SK-N-SH (cell line): ENCODE measurements at regions not wholly inside any gene's neighbourhood (a gene's known extent, or its start where the extent isn't known, plus 50 kb on each side); places are given as distances from the start of the nearest gene placed in this dataset.

Source experiments
- CTCF ChIA-PET: fragments of 300-600, 350-600 bp; formaldehyde crosslinking; extraction: SDS; loops from one replicate; lab custom pipeline; 2021; lab: Yijun Ruan, JAX
- POLR2A ChIA-PET: fragments of 350-600 bp; sonication (Branson Sonifier 250); formaldehyde crosslinking; extraction: SDS; loops from one replicate; lab custom pipeline; 2020; ENCODE audit warnings: antibody characterized with exemption, inconsistent platforms; lab: Yijun Ruan, JAX
- DNase-seq: peaks from one replicate; pipeline ENCODE4 v3.0.0; 2012
- H2AFZ ChIP-seq: fragments of 200-600 bp; sonication (generic); 2 replicates; pipeline ENCODE4 v1.8.1; 2016; ENCODE audit warnings: antibody characterized with exemption, mild to moderate bottlenecking, low read depth
- H3F3A ChIP-seq: fragments of 200-600 bp; sonication (generic); replicated peaks from 2 replicates; pipeline ENCODE3; 2016; ENCODE audit warnings: antibody characterized with exemption, mild to moderate bottlenecking; ENCODE audit not compliant: insufficient read depth
- H3K27ac ChIP-seq, 2 experiments: fragments of 200-500 bp in 1 of 2; fragments of 200-600 bp in 1 of 2; sonication (Bioruptor generic) in 1 of 2; sonication (generic), shearing (Covaris generic) in 1 of 2; 2 replicates each; pipeline versions ENCODE4 v1.5.1 to v1.6.1; 2014 to 2016; ENCODE audit warnings: low read depth in 2 of 2, inconsistent platforms in 1 of 2, low read length in 1 of 2, mild to moderate bottlenecking in 1 of 2, mixed read lengths in 1 of 2
- H3K27me3 ChIP-seq: fragments of 200-600 bp; sonication (generic), shearing (Covaris generic); 2 replicates; pipeline ENCODE4 v1.6.1; 2016; ENCODE audit warnings: mixed run types; ENCODE audit not compliant: insufficient read depth
- H3K36me3 ChIP-seq, 2 experiments: fragments of 200-500 bp in 1 of 2; fragments of 200-600 bp in 1 of 2; sonication (Bioruptor generic) in 1 of 2; sonication (generic) in 1 of 2; replicated peaks in 1 of 2; 2 replicates each; pipeline versions ENCODE3 to v1.5.1; 2014 to 2016; ENCODE audit warnings: low read length in 1 of 2, mild to moderate bottlenecking in 1 of 2; ENCODE audit not compliant: insufficient read depth in 2 of 2, control insufficient read depth in 1 of 2
- H3K4me1 ChIP-seq, 2 experiments: fragments of 200-500 bp in 1 of 2; fragments of 200-600 bp in 1 of 2; sonication (Bioruptor generic) in 1 of 2; sonication (generic), shearing (Covaris generic) in 1 of 2; 2 replicates each; pipeline versions ENCODE4 v1.5.1 to v1.6.1; 2014 to 2016; ENCODE audit warnings: low read depth in 1 of 2, low read length in 1 of 2, mixed run types in 1 of 2; ENCODE audit not compliant: insufficient read depth in 2 of 2, control insufficient read depth in 1 of 2
- H3K4me2 ChIP-seq: fragments of 200-600 bp; sonication (generic), shearing (Covaris generic); 2 replicates; pipeline ENCODE4 v1.6.1; 2017; ENCODE audit warnings: mixed run types
- H3K4me3 ChIP-seq, 2 experiments: fragments of 200-500 bp in 1 of 2; fragments of 200-600 bp in 1 of 2; sonication (Bioruptor generic) in 1 of 2; sonication (generic), shearing (Covaris generic) in 1 of 2; 2 replicates each; pipeline versions ENCODE4 v1.5.1 to v1.8.1; 2014 to 2016; ENCODE audit warnings: low read depth in 2 of 2, inconsistent platforms in 1 of 2, low read length in 1 of 2, mild to moderate bottlenecking in 1 of 2, mixed read lengths in 1 of 2, moderate library complexity in 1 of 2
- H3K79me2 ChIP-seq: fragments of 200-600 bp; sonication (generic); 2 replicates; pipeline ENCODE4 v1.8.1; 2017; ENCODE audit warnings: mild to moderate bottlenecking; ENCODE audit not compliant: insufficient read depth
- H3K9ac ChIP-seq: fragments of 200-600 bp; sonication (generic); 2 replicates; pipeline ENCODE4 v1.6.1; 2017; ENCODE audit warnings: mixed run types
- H3K9me2 ChIP-seq: fragments of 200-600 bp; sonication (generic); 2 replicates; pipeline ENCODE4 v1.6.1; 2017; ENCODE audit warnings: mixed run types
- H3K9me3 ChIP-seq: fragments of 200-600 bp; sonication (generic); 2 replicates; pipeline ENCODE4 v1.6.1; 2017; ENCODE audit warnings: mixed run types, mild to moderate bottlenecking, moderate library complexity
- H4K20me1 ChIP-seq: fragments of 200-600 bp; sonication (generic); 2 replicates; pipeline ENCODE4 v1.6.1; 2017; ENCODE audit warnings: mild to moderate bottlenecking, mixed run types; ENCODE audit not compliant: insufficient read depth
- EP300 ChIP-seq, 2 experiments: IDR thresholded peaks; 2 replicates each; pipeline versions ENCODE4 v1.4.0 to v1.6.1; 2012; ENCODE audit warnings: borderline replicate concordance in 1 of 2, low read depth in 1 of 2, low read length in 1 of 2
- EZH2phosphoT487 ChIP-seq: fragments of 200-600 bp; sonication (generic); IDR thresholded peaks from 2 replicates; pipeline ENCODE4 v1.6.1; 2017; ENCODE audit warnings: low read depth, mixed run types, mild to moderate bottlenecking, antibody characterized with exemption, moderate library complexity, borderline replicate concordance
- FOSL2 ChIP-seq: IDR thresholded peaks from 2 replicates; pipeline ENCODE4 v1.4.0; 2012; ENCODE audit warnings: low read depth, mild to moderate bottlenecking, moderate library complexity, borderline replicate concordance
- FOXJ3 ChIP-seq: sonication (generic); formaldehyde crosslinking; IDR thresholded peaks from 2 replicates; pipeline ENCODE4 v1.5.1; 2020; ENCODE audit warnings: mild to moderate bottlenecking, missing genetic modification reagents
- GABPA ChIP-seq: IDR thresholded peaks from 2 replicates; pipeline ENCODE4 v1.4.0; 2012; ENCODE audit warnings: low read depth, mild to moderate bottlenecking
- GATA2 ChIP-seq: sonication (generic); formaldehyde crosslinking; IDR thresholded peaks from 2 replicates; pipeline ENCODE4 v1.5.0; 2020; ENCODE audit warnings: mild to moderate bottlenecking, missing genetic modification reagents
- JUND ChIP-seq: IDR thresholded peaks from 2 replicates; pipeline ENCODE4 v1.4.0; 2012
- MAX ChIP-seq: IDR thresholded peaks from 2 replicates; pipeline ENCODE4 v1.4.0; 2012; ENCODE audit warnings: low read depth
- PBX3 ChIP-seq: IDR thresholded peaks from 2 replicates; pipeline ENCODE4; 2012
- POLR2AphosphoS5 ChIP-seq: IDR thresholded peaks from 2 replicates; pipeline ENCODE4 v1.6.1; 2012; ENCODE audit warnings: low read depth, low read length
- RAD21 ChIP-seq: IDR thresholded peaks from 2 replicates; pipeline ENCODE4 v1.6.1; 2012; ENCODE audit warnings: mild to moderate bottlenecking, low read length
- REST ChIP-seq: IDR thresholded peaks from 2 replicates; pipeline ENCODE4 v1.6.1; 2012; ENCODE audit warnings: mild to moderate bottlenecking, low read depth, low read length, moderate library complexity
- RFX5 ChIP-seq: IDR thresholded peaks from 2 replicates; pipeline ENCODE4 v1.6.1; 2012; ENCODE audit warnings: mild to moderate bottlenecking, improper control_type of control experiment, low read length
- RXRA ChIP-seq: IDR thresholded peaks from 2 replicates; pipeline ENCODE4 v1.4.0; 2012; ENCODE audit warnings: low read depth, mild to moderate bottlenecking, borderline replicate concordance
- SIN3A ChIP-seq: IDR thresholded peaks from 2 replicates; pipeline ENCODE4 v1.6.1; 2012; ENCODE audit warnings: low read depth, mild to moderate bottlenecking, low read length, moderate library complexity, borderline replicate concordance
- TEAD4 ChIP-seq: IDR thresholded peaks from 2 replicates; pipeline ENCODE4 v1.4.0; 2012; ENCODE audit warnings: mild to moderate bottlenecking, borderline replicate concordance; ENCODE audit not compliant: insufficient read depth
- USF2 ChIP-seq: fragments of 150-350 bp; IDR thresholded peaks from 2 replicates; pipeline ENCODE4 v1.6.1; 2017; ENCODE audit warnings: antibody characterized with exemption, low read length, low read depth, borderline replicate concordance
- WGBS: methylation state at CpG from one replicate; pipeline ENCODE4 v1.1.6; 2017; ENCODE audit warnings: low lambda C conversion rate; 5-methylcytosine and 5-hydroxymethylcytosine counted together

GRCh38 chr20:24744747-24745146 is 204.3 kb upstream of the CST7 start (continued):
- no peak for TF ChIP-seq MAX
- TF ChIP-seq GATA2 (CRISPR knock-in tag) = no peak

- POLR2A ChIA-PET = no interaction called here
- Histone ChIP-seq H3K79me2 (no peaks in the 10 kb centered on the region), H3K9me2 (no peaks in the 10 kb centered on the region), H3K4me1 (no peaks in the 10 kb centered on the region), H3K27ac (no peak overlapping the region), H4K20me1 (no peaks in the 10 kb centered on the region), H3K9me3 (no peaks in the 10 kb centered on the region), H3K36me3 (no peaks in the 10 kb centered on the region), H3K4me2 (no peak overlapping the region), H3K4me3 (no peak overlapping the region), H3K27me3 (no peaks in the 10 kb centered on the region), H3K9ac (no peak overlapping the region), H2AFZ (no peak overlapping the region), H3F3A (no peaks in the 10 kb centered on the region)
- CTCF ChIA-PET = no interaction called here
- WGBS = 59% methylated on average over 6 of the region's 6 CpGs
- TF ChIP-seq SIN3A (no peak), FOSL2 (no peak), POLR2AphosphoS5 (no peak), EP300 (IDR thresholded peaks at IDR 0.05; ENCODE audit: borderline replicate concordance in 1 of 2, low read depth in 1 of 2, low read length in 1 of 2) (no peak), RXRA (no peak), GATA2 (CRISPR knock-in tag) (no peak), REST (no peak), EZH2phosphoT487 (no peak)
- no peak for DNase-seq
Measured at GRCh38 chr20:24745206-24745605, 203.9 kb upstream of the CST7 start.

GRCh38 chr20:24745617-24746350 is 203.3 kb upstream of the CST7 start:
- TF ChIP-seq USF2 (no peak), GABPA (no peak), PBX3 (no peak), JUND (no peak), TEAD4 (no peak), RAD21 (no peak), FOXJ3 (CRISPR knock-in tag) (no peak), RFX5 (no peak), POLR2AphosphoS5 (no peak), GATA2 (CRISPR knock-in tag) (no peak)
- H4K20me1 ChIP-seq = no peaks in the 10 kb centered on the region
- H3F3A ChIP-seq = no peaks in the 10 kb centered on the region
- WGBS = 67% methylated on average over 9 of the region's 14 CpGs
- H3K27me3 ChIP-seq = no peaks in the 10 kb centered on the region
- no peak overlapping the region for H3K9ac ChIP-seq
- no peaks in the 10 kb centered on the region for H3K36me3 ChIP-seq
- no peak overlapping the region for H3K4me3 ChIP-seq
- no peak for DNase-seq
- H2AFZ ChIP-seq = no peak overlapping the region
- H3K4me1 ChIP-seq = no peaks in the 10 kb centered on the region
- CTCF ChIA-PET = no interaction called here
- H3K27ac ChIP-seq = no peak overlapping the region
- H3K4me2 ChIP-seq = no peak overlapping the region
- POLR2A ChIA-PET = no interaction called here
- H3K9me3 ChIP-seq = no peaks in the 10 kb centered on the region
- no peaks in the 10 kb centered on the region for H3K79me2 ChIP-seq
- no peaks in the 10 kb centered on the region for H3K9me2 ChIP-seq
